MM.1S (cell line): ENCODE measurements at regions not wholly inside any gene's neighbourhood (a gene's known extent, or its start where the extent isn't known, plus 50 kb on each side); places are given as distances from the start of the nearest gene placed in this dataset.

ENCODE experiments used
- CTCF ChIP-seq: fragments of 300-600 bp; sonication (generic); IDR thresholded peaks from 2 replicates; pipeline ENCODE4 v1.5.1; 2016; ENCODE audit warnings: antibody characterized with exemption, low read length, mixed read lengths
- EZH2 ChIP-seq: fragments of 300-600 bp; sonication (generic); optimal IDR thresholded peaks from 2 replicates; pipeline ENCODE3; 2017; ENCODE audit warnings: low read depth, mild to moderate bottlenecking, antibody characterized with exemption, low read length, mixed read lengths
- EZH2phosphoT487 ChIP-seq: fragments of 300-600 bp; sonication (generic); IDR thresholded peaks from 2 replicates; pipeline ENCODE4 v1.6.1; 2018; ENCODE audit warnings: antibody characterized with exemption, low read length

DNA sequence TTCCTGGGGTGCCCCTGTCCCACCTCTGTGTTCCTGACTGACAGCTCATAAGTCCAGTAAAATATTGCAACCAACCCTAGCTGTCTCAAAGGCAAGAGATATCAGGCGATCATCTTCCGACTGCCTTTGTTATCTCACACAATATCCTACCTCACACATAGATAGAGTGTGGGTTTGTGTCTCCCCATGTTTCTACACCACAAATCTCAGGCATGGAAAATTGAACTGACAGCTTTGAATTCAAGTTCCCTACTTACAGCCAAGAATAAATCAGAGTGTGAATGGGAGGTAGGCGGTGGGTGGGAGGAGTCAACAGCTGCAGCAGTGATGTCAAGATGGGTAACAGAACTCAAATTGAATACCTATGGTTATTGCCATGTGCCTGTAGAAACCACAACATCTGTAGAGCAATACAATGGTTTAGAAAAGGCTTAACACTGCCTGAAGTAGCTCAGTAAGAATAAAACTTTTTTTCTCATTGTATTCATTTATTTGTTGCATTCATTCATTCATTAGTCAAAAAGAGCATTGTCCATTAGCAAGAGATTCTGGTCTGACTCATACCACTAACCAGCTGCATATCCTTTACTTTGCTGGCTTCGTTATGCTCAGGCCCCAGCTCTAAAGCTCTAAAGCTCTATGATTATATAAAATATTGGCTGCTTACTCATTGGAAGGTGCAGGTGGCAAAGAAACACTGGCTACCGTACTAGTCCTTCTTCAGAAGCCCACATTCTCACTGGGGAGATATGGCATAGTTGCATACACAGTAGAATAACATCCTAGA, 108.2 kb upstream of the DMAC1 start:
- TF ChIP-seq EZH2phosphoT487 (no peak), CTCF (no peak), EZH2 (no peak)
